GM18951 (cell line): ENCODE measurements at regions not wholly inside any gene's neighbourhood (a gene's known extent, or its start where the extent isn't known, plus 50 kb on each side); places are given as distances from the start of the nearest gene placed in this dataset.

Source experiments
- POLR2A ChIP-seq: IDR thresholded peaks from 4 replicates; pipeline ENCODE4 v1.6.1; 2011; ENCODE audit warnings: mild to moderate bottlenecking; ENCODE audit not compliant: insufficient read length, insufficient read depth; ENCODE audit errors: extremely low read depth
- in situ Hi-C: fragments of 300-500 bp; cut with MboI; formaldehyde crosslinking; loops from one replicate; pipeline ENCODE4 v1.12.0; 2022; ENCODE audit warnings: low sequenced_read_pairs, mixed read lengths, inconsistent platforms; ENCODE audit not compliant: unreplicated experiment

DNA sequence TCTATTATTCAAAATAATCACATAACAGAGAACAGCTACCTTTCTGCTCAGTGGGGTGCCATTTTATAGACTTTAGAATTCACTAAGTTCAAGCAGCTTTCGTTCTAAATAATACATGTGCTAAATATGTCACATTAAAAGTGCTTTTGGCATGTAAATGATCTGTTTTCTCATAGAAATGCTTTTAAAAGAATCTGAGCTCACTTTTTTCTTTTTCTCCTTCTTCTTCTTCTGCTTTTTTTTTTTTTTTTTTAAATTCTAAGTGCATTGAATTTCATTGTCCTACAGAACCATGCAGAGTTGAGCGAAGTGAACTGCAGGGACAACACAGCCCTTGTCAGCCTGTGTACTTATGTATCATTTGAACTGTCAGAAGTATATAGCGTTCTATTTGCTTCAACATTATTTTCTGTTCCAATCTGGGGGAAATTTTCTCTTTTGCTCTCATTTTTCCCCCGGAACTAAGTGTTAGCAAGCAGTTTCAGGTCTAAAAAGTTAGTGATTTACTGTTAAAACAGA is 193.8 kb upstream of the TMCO5A start:
- in situ Hi-C loops, result no loop called here
- no peak for TF ChIP-seq POLR2A

DNA sequence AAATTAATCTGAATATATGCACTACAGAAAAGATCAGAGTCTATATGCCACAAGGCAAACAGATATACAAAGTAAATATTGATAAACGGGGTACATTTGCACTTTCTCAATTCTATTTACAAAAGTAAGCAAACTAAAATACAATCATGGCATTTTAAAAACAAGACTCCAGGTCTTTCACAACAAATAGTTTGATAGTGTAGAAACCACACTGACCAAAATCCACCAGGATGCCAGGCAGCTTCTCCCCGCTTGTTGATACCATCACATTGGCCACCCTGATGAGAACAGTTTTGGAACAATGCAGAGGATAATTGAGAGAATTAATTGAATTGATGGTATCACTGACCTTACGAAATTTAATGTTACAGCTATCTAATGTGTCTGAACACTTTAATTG is 190.6 kb upstream of the TMCO5A start:
- in situ Hi-C loops, result no loop called here
- no peak for TF ChIP-seq POLR2A

DNA sequence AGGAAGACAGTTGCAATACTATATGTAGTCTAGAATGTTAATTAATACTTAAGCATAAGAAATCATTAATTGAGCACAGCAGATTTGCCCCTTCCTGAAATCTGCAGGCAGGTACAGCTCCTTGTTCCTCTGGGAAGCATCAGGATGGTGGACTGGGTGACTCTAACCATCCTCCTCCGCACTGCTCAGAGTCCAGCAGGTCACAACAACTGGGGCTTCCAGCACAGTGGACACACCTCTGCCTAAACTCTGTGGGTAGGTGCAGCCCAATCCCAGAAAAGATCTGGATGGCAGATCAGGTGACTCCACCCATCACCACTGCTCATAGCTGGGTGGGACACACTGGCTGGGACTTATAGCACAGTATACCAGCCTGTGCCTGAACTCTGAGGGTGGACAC is 189.9 kb upstream of the TMCO5A start:
- TF ChIP-seq POLR2A, result no peak
- in situ Hi-C loops, result no loop called here

DNA sequence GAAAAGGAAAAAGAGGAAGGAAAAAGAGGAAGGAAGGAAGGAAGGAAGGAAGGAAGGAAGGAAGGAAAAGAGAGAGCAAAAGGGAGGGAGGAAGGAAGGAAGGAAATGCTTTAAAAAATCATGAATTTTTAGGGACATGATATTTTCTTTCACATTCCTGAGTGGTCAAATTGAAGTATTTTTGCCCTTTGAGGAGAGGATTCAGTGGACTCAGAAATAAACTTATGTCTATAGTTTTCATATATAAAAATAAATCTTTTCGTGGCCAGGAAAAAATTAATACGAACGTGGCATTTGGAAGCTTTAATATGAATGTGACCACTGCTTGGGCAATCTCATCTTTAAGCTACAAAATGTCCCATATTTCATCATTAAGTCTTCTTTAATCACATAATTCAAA is 183.0 kb upstream of the TMCO5A start:
- in situ Hi-C loops, result no loop called here
- no peak for TF ChIP-seq POLR2A

DNA sequence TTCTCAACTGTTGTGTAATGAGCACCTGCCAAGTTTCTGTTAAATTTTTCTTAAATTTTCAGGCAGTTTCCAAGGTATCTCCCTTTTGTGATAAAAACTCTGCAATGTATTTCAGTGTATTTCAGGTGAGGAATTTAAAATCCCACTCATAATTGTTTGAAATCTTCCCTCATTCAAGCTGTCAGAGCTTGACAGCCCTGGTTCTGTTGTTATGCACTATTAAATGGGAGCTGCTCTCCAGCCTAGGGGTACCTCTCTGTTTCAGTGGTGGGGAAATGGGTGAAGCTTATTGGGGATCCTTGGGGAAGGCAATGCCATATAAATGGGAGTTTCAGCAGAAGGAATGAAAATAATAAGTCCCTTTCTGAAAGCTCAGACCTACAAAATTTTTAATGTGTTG is 178.0 kb upstream of the TMCO5A start:
- no peak for TF ChIP-seq POLR2A

DNA sequence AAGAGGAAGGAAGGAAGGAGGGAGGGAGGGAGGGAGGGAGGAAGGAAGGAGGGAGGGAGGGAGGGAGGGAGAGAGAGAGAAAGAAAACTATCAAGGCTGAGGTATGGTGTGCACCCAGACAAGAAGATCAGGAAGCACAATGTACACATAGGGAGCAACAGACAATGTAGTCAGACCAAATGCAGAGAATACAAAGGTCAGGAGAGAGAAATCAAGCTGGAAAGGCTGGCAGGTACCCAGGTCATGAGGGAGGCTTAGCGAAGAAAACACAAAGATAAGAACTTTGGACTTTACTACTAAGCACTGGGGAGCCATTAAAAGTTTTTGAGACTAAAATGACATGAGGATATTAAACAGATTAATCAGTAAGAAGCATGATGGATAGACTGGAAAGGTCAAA is 176.0 kb upstream of the TMCO5A start:
- in situ Hi-C loops, result no loop called here

More for the DNA sequence above, 178.0 kb upstream of the TMCO5A start:
- in situ Hi-C loops, result no loop called here

DNA sequence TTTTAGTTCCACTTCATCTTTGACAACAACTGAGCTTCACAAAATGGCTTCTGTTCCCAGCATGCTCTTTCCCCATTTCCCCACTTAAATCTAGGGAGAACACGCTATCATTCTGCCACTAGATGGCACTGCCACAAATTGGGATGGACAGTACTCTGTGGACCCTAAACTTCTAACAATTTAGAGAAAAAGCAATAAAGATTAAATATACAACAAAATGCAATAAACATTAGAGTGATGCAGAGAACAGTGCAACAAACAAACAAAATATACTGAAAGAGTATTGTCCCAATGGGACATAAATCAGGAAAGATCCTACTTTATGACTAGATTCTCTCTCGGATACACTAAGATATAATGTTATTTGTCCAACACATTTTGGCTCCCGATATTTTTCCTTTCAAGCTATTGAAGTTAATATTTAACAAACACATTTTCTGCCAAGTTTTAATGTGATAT is 169.7 kb upstream of the TMCO5A start:
- TF ChIP-seq POLR2A, result no peak
- in situ Hi-C loops, result no loop called here

More for the DNA sequence above, 176.0 kb upstream of the TMCO5A start:
- TF ChIP-seq POLR2A, result no peak

DNA sequence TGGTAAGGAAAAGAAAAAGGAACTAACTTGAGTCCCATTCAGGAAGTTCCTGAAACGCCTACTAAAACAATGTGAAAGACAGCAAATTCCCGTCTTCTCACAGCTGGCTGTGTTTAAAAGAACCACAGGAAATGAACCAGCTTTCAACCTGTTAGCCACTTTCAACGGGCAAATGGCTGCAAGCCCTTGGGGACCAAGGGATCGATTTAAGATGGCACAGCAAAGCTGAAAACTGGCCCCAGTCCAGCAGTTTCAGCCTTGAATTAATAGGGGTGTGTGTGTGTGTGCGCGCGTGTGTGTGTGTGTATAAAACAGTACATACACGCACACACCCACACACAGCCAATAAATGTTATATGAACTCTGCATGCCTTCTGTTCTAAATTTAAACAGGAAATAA is 168.7 kb upstream of the TMCO5A start:
- TF ChIP-seq POLR2A, result no peak

DNA sequence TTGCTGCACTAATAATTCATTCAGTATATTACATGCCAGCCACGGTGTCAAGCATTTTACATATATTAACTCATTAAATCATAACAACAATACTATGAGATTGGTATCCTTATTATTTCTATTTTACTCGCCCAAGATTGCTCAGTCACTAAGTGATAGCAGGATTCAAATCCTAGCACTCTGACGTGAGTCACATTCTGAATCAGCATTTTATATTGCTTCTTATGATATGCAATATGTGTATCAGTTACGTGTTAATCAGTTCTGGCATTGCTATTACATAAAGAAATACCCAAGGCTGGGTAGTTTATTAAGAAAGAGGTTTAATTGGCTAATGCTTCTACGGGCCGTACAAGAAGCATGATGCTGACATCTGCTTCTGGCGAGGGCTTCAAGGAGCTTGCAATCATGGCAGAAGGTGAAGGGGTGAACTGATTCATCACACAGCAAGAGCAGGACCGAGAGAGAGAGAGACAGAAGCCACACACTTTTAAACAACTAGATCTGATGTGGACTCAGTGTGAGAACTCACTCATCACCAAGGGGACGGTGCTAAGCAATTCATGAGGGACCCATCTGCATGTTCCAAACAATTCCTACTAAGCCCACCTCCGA is 166.5 kb upstream of the TMCO5A start:
- in situ Hi-C loops, result no loop called here

More for the DNA sequence above, 168.7 kb upstream of the TMCO5A start:
- in situ Hi-C loops, result no loop called here

DNA sequence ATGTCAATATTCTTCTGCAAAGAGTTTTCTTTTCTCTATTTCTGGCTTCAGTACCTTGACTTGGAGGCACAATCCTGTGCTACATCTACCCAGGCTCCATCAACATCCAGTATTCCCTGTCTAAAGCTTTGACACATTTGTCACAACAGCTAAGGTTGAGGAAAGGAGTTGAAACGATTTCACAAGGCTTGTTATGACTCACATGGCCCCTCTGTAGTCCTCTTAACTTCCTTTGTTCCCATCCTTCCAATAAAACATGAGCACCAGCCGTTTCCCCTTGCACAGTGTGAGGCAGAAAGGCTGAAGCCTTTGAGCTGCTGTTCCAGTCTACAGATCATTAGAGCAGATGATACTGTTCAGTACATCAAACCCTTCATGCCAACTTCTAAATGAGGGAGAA is 163.0 kb upstream of the TMCO5A start:
- TF ChIP-seq POLR2A, result no peak
- in situ Hi-C loops, result no loop called here

More for the DNA sequence above, 166.5 kb upstream of the TMCO5A start:
- TF ChIP-seq POLR2A, result no peak

DNA sequence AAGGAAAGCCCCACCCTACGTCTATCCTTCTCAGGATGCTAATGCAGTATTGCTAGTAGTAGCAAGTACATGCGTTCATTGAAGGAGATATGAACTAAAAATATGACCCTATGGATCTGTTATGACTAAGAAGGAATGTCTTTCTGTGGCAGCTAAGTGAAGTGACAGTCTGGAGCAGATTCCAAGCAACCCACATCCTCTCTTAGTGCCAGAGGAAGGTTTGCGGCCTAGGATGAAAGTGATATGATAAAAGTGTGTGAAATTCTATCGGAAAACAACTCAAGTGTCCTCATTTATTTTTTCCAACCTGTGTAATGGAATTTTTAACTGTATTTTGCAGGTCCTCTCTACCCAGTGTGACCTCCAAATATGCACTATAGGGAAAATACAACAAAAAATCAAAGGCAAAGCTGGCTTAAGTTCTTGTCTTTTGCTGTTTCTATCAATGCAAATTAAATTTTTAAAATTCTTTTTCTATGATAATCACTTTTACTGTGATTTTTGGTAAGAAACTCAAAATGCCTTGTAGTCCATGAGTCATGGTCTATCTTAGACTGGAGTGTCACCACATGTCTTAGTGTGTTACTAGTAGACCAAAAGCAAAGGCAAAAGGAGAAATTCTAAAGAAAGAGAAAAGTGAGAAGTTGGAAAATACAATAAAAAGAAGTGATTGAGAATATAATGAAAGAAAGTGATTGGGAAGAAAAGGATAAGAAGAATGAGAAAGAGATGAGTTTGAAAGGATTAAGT is 161.2 kb upstream of the TMCO5A start:
- no peak for TF ChIP-seq POLR2A
- in situ Hi-C loops, result no loop called here

DNA sequence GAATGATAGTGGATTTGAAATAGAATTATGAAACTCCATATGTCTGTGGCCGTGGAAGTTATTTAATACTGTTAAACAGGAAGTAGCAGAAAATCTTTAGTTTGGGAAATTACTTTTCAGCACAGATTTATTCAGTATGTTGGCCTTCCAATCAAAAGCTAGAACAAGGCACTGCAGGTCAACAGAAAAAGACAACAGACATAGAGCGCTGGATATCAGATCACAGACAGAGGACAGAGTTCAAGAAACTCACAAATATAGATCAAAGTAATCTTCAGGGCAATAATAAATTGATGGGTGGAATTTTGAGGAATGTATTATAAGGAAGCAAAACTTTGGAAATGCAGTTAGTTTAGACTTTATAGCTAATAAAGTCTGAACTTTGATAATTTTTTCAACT is 159.5 kb upstream of the TMCO5A start:
- in situ Hi-C loops, result no loop called here
- TF ChIP-seq POLR2A, result no peak

DNA sequence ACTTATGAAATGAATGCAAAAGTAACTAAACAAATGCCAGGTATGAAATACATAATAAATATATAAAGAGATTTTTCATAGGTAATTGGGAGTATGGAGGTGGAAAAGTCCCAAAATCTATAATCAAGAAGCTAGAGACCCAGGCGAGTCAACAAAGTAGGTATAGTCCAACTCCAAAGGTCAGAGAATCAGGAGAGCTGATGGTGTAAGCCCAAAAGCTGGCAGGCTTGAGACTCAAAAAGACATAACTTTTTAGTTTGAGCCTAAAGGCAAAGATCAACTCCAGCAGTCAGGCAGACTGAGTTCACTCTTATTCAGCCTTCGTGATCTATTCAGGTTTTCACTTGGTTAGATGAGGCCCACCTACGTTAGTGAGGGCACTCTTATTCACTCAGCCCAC is 157.4 kb upstream of the TMCO5A start:
- in situ Hi-C loops, result no loop called here
- TF ChIP-seq POLR2A, result no peak

DNA sequence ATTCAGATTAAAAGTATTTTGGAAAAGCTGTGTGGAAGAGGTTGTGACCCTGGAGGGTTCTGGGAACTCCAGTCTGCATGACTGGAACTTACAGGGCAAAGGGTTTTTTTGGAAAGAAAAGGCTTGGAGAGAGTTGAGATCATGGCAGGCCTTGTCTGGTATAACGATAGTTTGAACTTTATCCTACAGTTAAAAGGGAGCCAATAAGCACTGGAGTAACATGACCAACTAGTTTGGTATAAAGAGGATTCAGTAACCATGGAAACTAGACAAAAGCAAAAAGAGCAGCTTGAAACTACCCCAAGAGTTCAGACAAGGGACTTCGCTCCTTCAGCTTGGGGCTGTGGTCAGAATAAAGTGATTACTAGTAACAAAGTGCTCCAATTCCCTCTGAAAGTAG is 151.2 kb upstream of the TMCO5A start:
- no peak for TF ChIP-seq POLR2A
- in situ Hi-C loops, result no loop called here
